Left lung (tissue), 4 donors: ENCODE measurements at regions not wholly inside any gene's neighbourhood (a gene's known extent, or its start where the extent isn't known, plus 50 kb on each side); places are given as distances from the start of the nearest gene placed in this dataset.

ENCODE experiments used
- ATAC-seq: fragments of 200-7000 bp; cut with Tn5 transposase; one replicate; pipeline ENCODE4 v1.9.1; 2020; ENCODE audit warnings: moderate library complexity
- DNase-seq, 4 donors: peaks; one replicate each; pipeline ENCODE4 v3.0.0-alpha.2; 2013 to 2020
- H3K27ac ChIP-seq, 2 donors: fragments of 200-600 bp; sonication (generic) in 1 of 2; one replicate each; pipeline versions ENCODE4 v1.5.0 to v1.8.0; 2020 to 2021
- H3K27me3 ChIP-seq, 2 donors: fragments of 200-600 bp; sonication (generic) in 1 of 2; one replicate each; pipeline versions ENCODE4 v1.5.0 to v1.8.0; 2020 to 2021
- H3K36me3 ChIP-seq, 2 donors: fragments of 200-600 bp; sonication (generic) in 1 of 2; one replicate each; pipeline versions ENCODE4 v1.5.0 to v1.8.0; 2020 to 2021
- H3K4me1 ChIP-seq, 2 donors: fragments of 200-600 bp; one replicate each; pipeline ENCODE4 v1.8.0; 2021
- H3K4me3 ChIP-seq, 2 donors: fragments of 200-600 bp; sonication (generic) in 1 of 2; one replicate each; pipeline versions ENCODE4 v1.5.0 to v1.8.0; 2020 to 2021; ENCODE audit warnings: mild to moderate bottlenecking in 1 of 2
- H3K9me3 ChIP-seq, 2 donors: fragments of 200-600 bp; sonication (generic) in 1 of 2; one replicate each; pipeline versions ENCODE4 v1.5.0 to v1.8.0; 2020 to 2021
- CTCF ChIP-seq, 2 donors: fragments of 200-600 bp; sonication (generic) in 1 of 2; IDR thresholded peaks; one replicate each; pipeline versions ENCODE4 v1.5.0 to v1.8.0; 2021; ENCODE audit warnings: antibody characterized with exemption in 2 of 2
- intact Hi-C, 2 donors: fragments of 100-400 bp; cut with DNase I; formaldehyde crosslinking; loops; one replicate each; pipeline versions ENCODE4 v1.11.2 to v1.14.2; 2022
- donor health status: DM: no; HTN: yes; CAD: no.
- donor health status: DM: no; HTN: no; CAD: no.

GRCh38 chrX:39425124-39425806 lies 624.0 kb downstream of the MID1IP1 start:
- no peaks in the 10 kb centered on the region for H3K4me1 ChIP-seq
- intact Hi-C loops: no loop called here
- no peak overlapping the region for H3K4me3 ChIP-seq
- TF ChIP-seq CTCF (IDR thresholded peaks at IDR 0.05): no peak
- H3K36me3 ChIP-seq: no peaks in the 10 kb centered on the region
- no peaks in the 10 kb centered on the region for H3K9me3 ChIP-seq
- ATAC-seq (no peak), DNase-seq (no peak)
- no peak overlapping the region for H3K27ac ChIP-seq
- H3K27me3 ChIP-seq: no peaks in the 10 kb centered on the region

- no peaks in the 10 kb centered on the region for H3K9me3 ChIP-seq
- no peak overlapping the region for H3K4me3 ChIP-seq
- no peak for TF ChIP-seq CTCF (IDR thresholded peaks at IDR 0.05)
- no peaks in the 10 kb centered on the region for H3K4me1 ChIP-seq
- no peaks in the 10 kb centered on the region for H3K27me3 ChIP-seq
- ATAC-seq: no peak
- intact Hi-C loops: no loop called here
- no peak for DNase-seq
- H3K27ac ChIP-seq: no peak overlapping the region
- no peaks in the 10 kb centered on the region for H3K36me3 ChIP-seq
These were observed 624.8 kb downstream of the MID1IP1 start for GRCh38 chrX:39426101-39426500.

GRCh38 chrX:39427492-39427891 lies 626.2 kb downstream of the MID1IP1 start:
- intact Hi-C loops: no loop called here
- Histone ChIP-seq H3K9me3 (no peaks in the 10 kb centered on the region), H3K4me3 (no peak overlapping the region), H3K27me3 (no peaks in the 10 kb centered on the region), H3K36me3 (no peaks in the 10 kb centered on the region), H3K27ac (no peak overlapping the region), H3K4me1 (no peaks in the 10 kb centered on the region)
- TF ChIP-seq CTCF (IDR thresholded peaks at IDR 0.05): no peak
- ATAC-seq: peak; percentile 29
- peak in 2 of 4 donors; percentile 29 to 54 for DNase-seq

GRCh38 chrX:39427906-39428305 lies 626.6 kb downstream of the MID1IP1 start:
- intact Hi-C loops: no loop called here
- Histone ChIP-seq H3K4me1 (no peaks in the 10 kb centered on the region), H3K36me3 (no peaks in the 10 kb centered on the region), H3K4me3 (no peak overlapping the region), H3K27ac (no peak overlapping the region), H3K27me3 (no peaks in the 10 kb centered on the region), H3K9me3 (no peaks in the 10 kb centered on the region)
- TF ChIP-seq CTCF (IDR thresholded peaks at IDR 0.05): no peak
- DNase-seq: no peak
- ATAC-seq: peak; percentile 22

GRCh38 chrX:39430551-39430950 lies 629.3 kb downstream of the MID1IP1 start:
- no peaks in the 10 kb centered on the region for H3K27me3 ChIP-seq
- H3K9me3 ChIP-seq: no peaks in the 10 kb centered on the region
- intact Hi-C loops: no loop called here
- H3K4me1 ChIP-seq: no peaks in the 10 kb centered on the region
- no peak overlapping the region for H3K4me3 ChIP-seq
- ATAC-seq: no peak
- TF ChIP-seq CTCF (IDR thresholded peaks at IDR 0.05): no peak
- H3K36me3 ChIP-seq: no peaks in the 10 kb centered on the region
- H3K27ac ChIP-seq: no peak overlapping the region
- no peak for DNase-seq
